Activated CD8-positive, alpha-beta memory T cell treated with anti-CD3 and anti-CD28 coated beads for 4 hours (primary cell): ENCODE measurements at regions not wholly inside any gene's neighbourhood (a gene's known extent, or its start where the extent isn't known, plus 50 kb on each side); places are given as distances from the start of the nearest gene placed in this dataset.

Experiments
- DNase-seq, 2 donors: peaks; one replicate each; pipeline ENCODE4 v3.0.0-alpha.2; 2020; ENCODE audit warnings: low read depth in 2 of 2

DNA sequence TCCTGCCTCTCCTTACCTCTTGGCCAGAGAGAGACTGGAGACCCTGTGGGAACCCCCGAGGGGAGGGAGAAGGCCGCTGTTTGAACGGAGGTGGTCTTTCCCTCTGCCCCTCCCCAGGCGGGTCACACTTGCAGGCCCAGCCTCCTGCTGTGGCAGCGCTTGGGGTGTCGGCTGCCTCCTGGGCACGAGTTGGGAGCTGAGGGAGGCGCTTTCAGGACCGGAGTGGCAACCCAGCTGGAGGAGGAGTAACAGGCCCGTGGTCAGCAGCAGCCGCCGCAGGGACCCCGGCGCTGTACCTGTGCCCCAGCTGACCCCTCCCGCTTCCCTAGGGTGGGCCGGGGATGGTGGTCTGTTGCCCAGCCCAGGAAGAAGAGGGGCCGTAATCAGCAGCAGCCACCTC is 278.3 kb downstream of the SEC14L1 start:
- DNase-seq: no peak

DNA sequence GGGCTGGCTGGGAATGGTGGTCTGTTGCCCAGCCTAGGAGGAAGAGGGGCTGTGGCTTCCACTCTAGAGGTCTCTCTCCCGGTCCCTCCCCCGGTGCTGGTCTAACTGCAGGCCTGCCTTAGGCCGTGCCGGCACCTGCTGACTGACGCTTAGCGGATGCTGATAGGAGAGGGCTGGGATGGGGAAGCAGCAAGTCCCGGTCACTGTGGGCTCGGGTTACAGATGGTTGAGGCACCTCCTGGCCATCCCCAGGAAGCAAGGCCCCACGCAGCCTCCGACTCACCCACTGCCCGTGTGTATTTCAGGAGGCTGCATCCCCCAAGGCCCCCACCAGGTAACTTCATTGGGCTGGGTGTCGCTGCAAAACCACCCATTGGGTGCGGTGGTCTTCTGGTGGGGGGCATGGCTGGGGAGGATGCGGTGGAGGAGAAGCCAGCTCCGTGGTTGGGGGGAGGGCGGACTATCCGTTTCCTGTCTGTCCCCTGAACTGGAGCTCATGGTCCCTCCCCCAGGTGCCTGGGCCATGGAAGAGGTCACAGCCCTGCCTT is 278.9 kb downstream of the SEC14L1 start:
- DNase-seq: no peak

DNA sequence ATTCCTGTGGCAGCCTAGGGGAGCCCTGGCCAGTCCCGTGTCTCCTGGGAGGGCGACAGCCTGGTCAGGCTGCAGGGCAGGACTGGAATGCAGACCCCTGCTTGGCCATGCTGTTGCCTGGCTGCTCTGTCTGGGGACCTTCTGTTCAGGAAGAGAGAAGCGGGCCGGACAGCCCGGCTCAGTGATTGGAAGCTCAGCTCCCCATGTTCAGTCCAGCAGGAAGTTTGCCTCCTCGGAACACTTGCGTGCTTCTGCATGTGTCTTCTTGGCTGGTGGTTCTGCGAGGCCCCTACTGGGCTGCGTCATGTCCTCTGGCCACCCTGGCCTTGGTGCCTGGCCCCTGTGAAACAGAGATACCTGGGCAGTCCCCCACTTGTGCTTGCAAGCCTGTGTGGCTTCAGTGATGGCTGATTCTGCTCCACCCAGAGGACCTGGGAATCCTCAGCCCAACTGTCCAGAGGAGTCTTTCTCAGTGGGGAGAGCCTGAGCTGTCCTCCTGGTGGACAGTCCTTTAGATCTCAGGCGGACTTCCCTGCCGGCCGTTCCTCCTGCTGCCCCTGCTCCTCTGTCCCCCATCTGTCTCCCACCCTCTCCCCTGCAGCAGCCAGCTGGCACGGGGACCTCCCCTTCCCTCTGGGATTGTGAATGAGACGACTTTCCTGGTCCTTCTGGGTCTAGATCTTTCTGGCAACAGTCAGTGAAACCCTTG is 279.5 kb downstream of the SEC14L1 start:
- DNase-seq: no peak

- no peak for DNase-seq
These were observed 280.2 kb downstream of the SEC14L1 start for GRCh38 chr17:77420804-77421629.

GRCh38 chr17:77421630-77421972 is 280.8 kb downstream of the SEC14L1 start:
- no peak for DNase-seq

- DNase-seq: no peak
These were observed 281.5 kb downstream of the SEC14L1 start for GRCh38 chr17:77422104-77422747.

DNA sequence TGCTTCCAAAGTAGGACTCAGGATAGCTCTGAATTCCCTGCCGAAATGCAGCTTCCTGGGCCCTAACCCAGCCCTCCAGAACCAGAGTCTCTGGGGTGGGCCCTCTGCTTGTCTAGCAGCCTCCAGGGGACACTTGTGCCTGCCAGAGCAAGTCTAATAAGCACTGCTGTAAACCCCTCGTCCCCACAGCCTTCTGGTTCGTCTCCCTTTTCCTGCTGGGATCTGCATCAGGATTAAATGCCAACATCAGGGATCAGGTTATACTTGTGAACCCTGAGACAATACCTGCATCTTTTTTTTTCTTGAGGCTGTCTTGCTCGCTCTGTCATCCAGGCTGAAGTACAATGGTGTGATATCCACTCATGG is 282.0 kb downstream of the SEC14L1 start:
- no peak for DNase-seq

- no peak for DNase-seq
These were observed 283.1 kb downstream of the SEC14L1 start for GRCh38 chr17:77423589-77424451.

- DNase-seq: no peak
These were observed 284.0 kb downstream of the SEC14L1 start for GRCh38 chr17:77424585-77425344.

- no peak for DNase-seq
These were observed 284.6 kb downstream of the SEC14L1 start for GRCh38 chr17:77425348-77425747.

- DNase-seq: peak; percentile 36 to 65
These were observed 285.2 kb downstream of the SEC14L1 start for GRCh38 chr17:77425791-77426641.

DNA sequence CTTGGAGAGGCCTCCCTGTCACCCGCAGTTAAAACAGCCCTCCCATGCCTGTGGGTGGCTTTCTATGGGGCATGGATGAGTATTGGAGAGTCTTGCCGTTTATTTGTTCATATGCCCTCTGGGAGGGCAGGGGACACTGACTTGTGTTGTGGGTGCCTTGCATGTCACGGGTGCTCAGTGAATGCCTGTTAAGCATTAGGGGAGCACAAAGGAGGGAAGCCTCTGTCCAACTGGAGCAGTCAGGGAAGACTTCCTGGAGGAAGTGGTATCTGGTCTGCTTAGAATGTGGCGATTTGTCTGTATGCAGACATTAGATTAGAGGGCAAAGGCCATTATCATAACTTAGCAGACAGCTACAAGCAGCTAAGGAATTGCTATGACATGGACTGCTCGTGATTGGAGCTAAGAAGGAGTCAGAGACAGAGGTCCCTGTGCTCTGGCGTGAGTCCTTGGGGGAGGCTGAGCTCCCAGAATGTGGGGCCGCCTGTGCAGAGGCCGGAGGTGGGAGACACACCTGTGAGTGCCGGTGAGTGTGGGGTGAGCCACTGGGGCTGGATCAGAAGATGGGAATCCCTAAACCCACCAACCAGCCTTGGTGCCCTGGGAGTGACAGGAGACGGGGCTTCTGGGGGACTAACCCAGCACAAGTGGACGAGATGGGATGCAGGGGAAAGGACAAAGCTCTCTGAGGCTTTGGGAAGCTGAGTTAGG is 286.1 kb downstream of the SEC14L1 start:
- DNase-seq: no peak

DNA sequence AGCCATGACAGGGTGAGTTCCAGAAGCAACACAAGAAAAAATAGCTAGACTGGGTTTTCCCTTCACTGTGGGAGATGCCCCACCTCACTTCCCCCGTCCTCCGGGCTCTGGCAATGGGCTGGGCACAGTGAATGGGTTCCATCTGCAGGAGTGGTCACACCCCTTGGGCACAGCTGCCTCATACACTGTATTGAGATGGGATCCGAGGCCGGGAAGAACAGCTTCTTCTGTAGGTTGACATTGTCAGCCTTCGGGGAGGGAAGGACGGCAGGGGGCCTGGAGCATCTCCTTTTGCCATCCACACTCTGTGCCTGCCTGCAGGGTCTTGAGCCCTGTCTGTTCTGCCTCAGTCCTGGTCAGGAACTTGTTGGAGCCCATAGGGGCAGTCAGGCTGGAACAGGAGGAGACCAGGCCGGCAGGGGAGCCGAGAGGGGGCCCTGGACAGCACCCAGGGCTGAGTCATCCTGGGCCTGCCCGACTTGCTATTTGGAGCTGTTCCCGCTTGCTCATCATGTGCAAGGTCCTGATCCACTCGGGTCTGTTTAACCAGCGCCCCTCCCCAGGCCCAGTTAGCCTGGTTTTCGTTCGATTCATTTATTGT is 286.7 kb downstream of the SEC14L1 start:
- DNase-seq: no peak

DNA sequence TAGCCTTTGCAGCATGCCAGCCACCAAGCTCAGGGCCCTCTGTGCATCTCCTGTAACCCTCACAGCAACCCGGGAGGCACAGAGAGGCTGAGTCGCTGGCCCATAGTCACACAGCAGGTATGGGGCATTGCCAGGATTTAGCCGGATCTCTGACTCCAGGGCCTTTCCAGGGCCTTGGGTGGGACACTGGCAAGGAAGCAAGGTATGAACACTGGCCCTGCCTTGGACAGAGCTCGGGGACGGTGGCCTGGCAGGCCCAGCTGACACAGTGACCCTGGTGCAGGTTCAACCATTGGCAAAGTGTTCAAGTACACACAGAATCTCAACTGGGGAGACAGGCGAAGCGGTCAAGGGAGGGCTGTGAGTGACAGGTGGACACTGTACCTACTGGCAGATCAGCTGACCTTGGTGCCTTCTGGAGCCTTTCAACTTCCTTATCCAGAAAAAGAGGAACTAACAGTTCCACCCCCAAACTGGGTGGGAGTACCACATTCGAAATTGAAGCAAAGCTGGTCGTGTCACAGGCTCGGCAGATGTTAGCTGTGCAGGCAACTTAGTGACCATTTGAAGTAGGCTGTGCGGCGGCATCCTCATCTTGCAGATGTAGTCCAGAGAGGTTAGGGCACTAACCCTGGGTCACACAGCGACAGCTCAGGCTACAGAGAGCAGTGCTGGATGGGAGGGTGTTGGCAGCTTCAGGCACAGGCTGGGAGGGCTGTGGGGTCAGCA is 287.4 kb downstream of the SEC14L1 start:
- DNase-seq: no peak

DNA sequence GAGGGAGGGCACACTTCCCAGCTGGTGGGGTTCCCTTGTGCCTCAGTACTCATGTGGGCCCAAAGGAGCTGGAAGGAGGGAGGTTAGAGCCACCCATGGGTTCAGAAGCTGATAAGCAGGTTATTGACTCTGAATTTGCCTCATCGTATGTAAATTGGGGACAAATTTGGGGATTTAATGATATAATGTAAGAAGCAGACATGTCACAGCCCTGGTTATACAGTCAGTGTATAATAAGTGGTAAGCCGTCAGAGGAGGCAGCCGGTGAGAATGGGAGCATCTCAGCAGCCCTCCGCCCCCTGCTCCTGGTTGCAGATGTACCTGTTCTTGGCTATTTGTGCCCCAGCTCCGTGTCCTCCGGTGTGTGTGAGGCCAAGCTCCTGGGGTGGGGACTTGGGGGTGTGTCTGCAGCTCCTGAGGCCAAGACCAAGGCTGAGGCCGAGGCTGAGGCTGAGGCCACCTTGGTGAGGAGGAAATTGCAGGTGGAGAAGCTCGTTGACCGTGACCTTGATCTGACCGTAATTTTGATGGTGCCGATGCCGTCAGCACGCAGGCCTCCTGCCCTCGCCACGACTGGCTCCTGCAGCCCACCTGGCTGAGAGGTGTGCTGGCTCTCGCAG is 288.1 kb downstream of the SEC14L1 start:
- DNase-seq: no peak

- DNase-seq: no peak
These were observed 288.7 kb downstream of the SEC14L1 start for GRCh38 chr17:77429369-77429968.
